HTR-8/SVneo (cell line): ENCODE measurements at regions not wholly inside any gene's neighbourhood (a gene's known extent, or its start where the extent isn't known, plus 50 kb on each side); places are given as distances from the start of the nearest gene placed in this dataset.
A peak's percentile ranks its signal among the peaks of the same experiment; 100 is the strongest.
"Not testable (repeated sequence)": the region's sequence is repeated elsewhere in the genome, so short reads cannot be mapped to it uniquely, and the experiment has no call there.

Experiments
- DNase-seq: peaks from one replicate; pipeline ENCODE4 v3.0.0; 2011; ENCODE audit warnings: low spot score, mixed read lengths; ENCODE audit not compliant: insufficient read length
- FAIRE-seq: peaks from 2 replicates; lab custom pipeline; 2011; peaks lifted over from hg19 to GRCh38; lab: Jason Lieb, UNC

- DNase-seq (no peak), FAIRE-seq (no peak)
Observed at GRCh38 chr18:28766027-28766426, 589.1 kb upstream of the CDH2 start.

- DNase-seq (no peak), FAIRE-seq (no peak)
Observed at GRCh38 chr18:28760299-28760698, 583.4 kb upstream of the CDH2 start.

GRCh38 chr18:28757466-28758008 lies 580.6 kb upstream of the CDH2 start:
- DNase-seq (no peak), FAIRE-seq (no peak)

GRCh38 chr18:28743115-28743514 lies 566.2 kb upstream of the CDH2 start:
- FAIRE-seq (no peak), DNase-seq (no peak)

GRCh38 chr18:28740575-28740974 lies 563.6 kb upstream of the CDH2 start:
- FAIRE-seq (no peak), DNase-seq (no peak)

GRCh38 chr18:28736951-28737350 lies 560.0 kb upstream of the CDH2 start:
- FAIRE-seq, result no peak
- DNase-seq, result no peak

GRCh38 chr18:28736223-28736622 lies 559.3 kb upstream of the CDH2 start:
- FAIRE-seq, result no peak
- DNase-seq, result no peak

- DNase-seq (peak; percentile 29), FAIRE-seq (no peak)
Observed at GRCh38 chr18:28735731-28736130, 558.8 kb upstream of the CDH2 start.

- FAIRE-seq (no peak), DNase-seq (peak; percentile 7)
Observed at GRCh38 chr18:28729321-28729720, 552.4 kb upstream of the CDH2 start.

- FAIRE-seq (no peak), DNase-seq (no peak)
Observed at GRCh38 chr18:28728891-28729290, 552.0 kb upstream of the CDH2 start.

- DNase-seq, FAIRE-seq: not testable (repeated sequence)
Observed at GRCh38 chr18:28727189-28727588, 550.3 kb upstream of the CDH2 start.

- no peak for DNase-seq
- no peak for FAIRE-seq
Observed at GRCh38 chr18:28725876-28726275, 548.9 kb upstream of the CDH2 start.

GRCh38 chr18:28723506-28723905 lies 546.6 kb upstream of the CDH2 start:
- DNase-seq, result no peak

GRCh38 chr18:28718696-28719095 lies 541.8 kb upstream of the CDH2 start:
- no peak for DNase-seq
- FAIRE-seq, result no peak

More at GRCh38 chr18:28723506-28723905, 546.6 kb upstream of the CDH2 start:
- no peak for FAIRE-seq

GRCh38 chr18:28716338-28716737 lies 539.4 kb upstream of the CDH2 start:
- no peak for DNase-seq
- no peak for FAIRE-seq

GRCh38 chr18:28715206-28715605 lies 538.3 kb upstream of the CDH2 start:
- FAIRE-seq (no peak), DNase-seq (no peak)

- FAIRE-seq (no peak), DNase-seq (no peak)
Observed at GRCh38 chr18:28714498-28714897, 537.6 kb upstream of the CDH2 start.

GRCh38 chr18:28712796-28713425 lies 536.0 kb upstream of the CDH2 start:
- FAIRE-seq, result no peak
- DNase-seq, result no peak

GRCh38 chr18:28712172-28712571 lies 535.2 kb upstream of the CDH2 start:
- no peak for FAIRE-seq
- DNase-seq, result no peak

- no peak for DNase-seq
- no peak for FAIRE-seq
Observed at GRCh38 chr18:28711096-28711495, 534.2 kb upstream of the CDH2 start.

- DNase-seq, result no peak
- no peak for FAIRE-seq
Observed at GRCh38 chr18:28707006-28707405, 530.1 kb upstream of the CDH2 start.

GRCh38 chr18:28706397-28706796 lies 529.5 kb upstream of the CDH2 start:
- FAIRE-seq, result no peak
- no peak for DNase-seq
